HEK293 (cell line): ENCODE measurements at regions not wholly inside any gene's neighbourhood (a gene's known extent, or its start where the extent isn't known, plus 50 kb on each side); places are given as distances from the start of the nearest gene placed in this dataset.

Experiments
- CTCF ChIA-PET: fragments of 350-600 bp; formaldehyde crosslinking; extraction: SDS; loops from one replicate; lab custom pipeline; 2021; ENCODE audit warnings: antibody characterized with exemption; lab: Yijun Ruan, JAX
- POLR2A ChIA-PET: fragments of 300-600 bp; formaldehyde crosslinking; extraction: SDS; loops from one replicate; lab custom pipeline; 2020; ENCODE audit warnings: antibody characterized with exemption, inconsistent platforms; lab: Yijun Ruan, JAX
- H3K27ac ChIP-seq: fragments of 200-500 bp; sonication (Bioruptor generic); 2 replicates; pipeline ENCODE4 v1.5.1; 2014; ENCODE audit warnings: low read depth, low read length, control low read depth, inconsistent platforms; ENCODE audit errors: extremely low read depth
- H3K36me3 ChIP-seq, 2 experiments: fragments of 200-500 bp in 1 of 2; sonication (Bioruptor generic) in 1 of 2; 1 replicate in 1 of 2; 2 replicates in 1 of 2; pipeline ENCODE4 v1.5.1; 2014 to 2017; ENCODE audit warnings: inconsistent platforms in 2 of 2, low read length in 2 of 2; ENCODE audit not compliant: control insufficient read depth in 2 of 2, insufficient read depth in 1 of 2
- H3K4me1 ChIP-seq: fragments of 200-500 bp; sonication (Bioruptor generic); 2 replicates; pipeline ENCODE4 v1.5.1; 2014; ENCODE audit warnings: mild to moderate bottlenecking, low read length, inconsistent platforms; ENCODE audit not compliant: control insufficient read depth, insufficient read depth
- H3K4me3 ChIP-seq: 2 replicates; pipeline ENCODE4 v1.5.1; 2011; ENCODE audit warnings: low read depth, mild to moderate bottlenecking, control low read depth, low read length, moderate library complexity
- H3K9me3 ChIP-seq: fragments of 200-500 bp; sonication (Bioruptor generic); 2 replicates; pipeline ENCODE4 v1.5.1; 2014; ENCODE audit warnings: low read depth, low read length, inconsistent platforms; ENCODE audit not compliant: control insufficient read depth, insufficient read depth
- GLI4 ChIP-seq: fragments of 450-650 bp; formaldehyde crosslinking; IDR thresholded peaks from 2 replicates; pipeline ENCODE4 v1.5.1; 2016; ENCODE audit warnings: missing biosample characterization, missing genetic modification characterization
- KLF1 ChIP-seq: fragments of 450-650 bp; formaldehyde crosslinking; IDR thresholded peaks from 2 replicates; pipeline ENCODE4 v1.5.1; 2016; ENCODE audit warnings: missing biosample characterization, missing genetic modification characterization
- YY1 ChIP-seq: fragments of 450-650 bp; formaldehyde crosslinking; IDR thresholded peaks from 2 replicates; pipeline ENCODE4 v1.5.1; 2018; ENCODE audit warnings: missing biosample characterization, missing genetic modification characterization
- ZBTB21 ChIP-seq: fragments of 450-650 bp; formaldehyde crosslinking; IDR thresholded peaks from 2 replicates; pipeline ENCODE4 v1.5.1; 2017; ENCODE audit warnings: missing biosample characterization, missing genetic modification characterization
- ZBTB7A ChIP-seq: fragments of 450-650 bp; formaldehyde crosslinking; IDR thresholded peaks from 2 replicates; pipeline ENCODE4 v1.5.1; 2016; ENCODE audit warnings: low read depth, missing biosample characterization, missing genetic modification characterization
- ZNF155 ChIP-seq: fragments of 450-650 bp; formaldehyde crosslinking; IDR thresholded peaks from 2 replicates; pipeline ENCODE4 v1.5.1; 2016; ENCODE audit warnings: missing biosample characterization, missing genetic modification characterization
- ZNF175 ChIP-seq: fragments of 450-650 bp; formaldehyde crosslinking; IDR thresholded peaks from 2 replicates; pipeline ENCODE4 v1.5.1; 2016; ENCODE audit warnings: missing biosample characterization, missing genetic modification characterization
- ZNF221 ChIP-seq: fragments of 450-650 bp; formaldehyde crosslinking; IDR thresholded peaks from 2 replicates; pipeline ENCODE4 v1.5.1; 2017; ENCODE audit warnings: missing biosample characterization, missing genetic modification characterization, borderline replicate concordance
- ZNF426 ChIP-seq: fragments of 450-650 bp; formaldehyde crosslinking; IDR thresholded peaks from 2 replicates; pipeline ENCODE4 v1.5.1; 2017; ENCODE audit warnings: missing biosample characterization, missing genetic modification characterization, mild to moderate bottlenecking, inconsistent platforms, moderate library complexity
- ZNF654 ChIP-seq: fragments of 450-650 bp; formaldehyde crosslinking; IDR thresholded peaks from 2 replicates; pipeline ENCODE4 v1.5.1; 2016; ENCODE audit warnings: low read depth, missing biosample characterization, missing genetic modification characterization
- ZNF747 ChIP-seq: fragments of 450-650 bp; formaldehyde crosslinking; IDR thresholded peaks from 2 replicates; pipeline ENCODE4 v1.5.1; 2016; ENCODE audit warnings: missing biosample characterization, missing genetic modification characterization
- ZNF830 ChIP-seq: fragments of 450-650 bp; IDR thresholded peaks from 2 replicates; pipeline ENCODE4 v1.5.0; 2018; ENCODE audit warnings: missing biosample characterization, missing genetic modification characterization, low read depth, mild to moderate bottlenecking, moderate library complexity
- ZSCAN16 ChIP-seq: fragments of 450-650 bp; formaldehyde crosslinking; IDR thresholded peaks from 2 replicates; pipeline ENCODE4 v1.5.1; 2016; ENCODE audit warnings: missing biosample characterization, missing genetic modification characterization
- TF ChIP-seq, protein P1 (sequence below): fragments of 450-650 bp; formaldehyde crosslinking; IDR thresholded peaks from 2 replicates; pipeline ENCODE4 v1.5.1; 2016; ENCODE audit warnings: missing biosample characterization, missing genetic modification characterization
- TF ChIP-seq, protein P2 (sequence below): fragments of 450-650 bp; formaldehyde crosslinking; IDR thresholded peaks from 2 replicates; pipeline ENCODE4 v1.5.1; 2016; ENCODE audit warnings: missing biosample characterization, missing genetic modification characterization
- TF ChIP-seq, protein P3 (sequence below): fragments of 450-650 bp; formaldehyde crosslinking; IDR thresholded peaks from 2 replicates; pipeline ENCODE4 v1.5.1; 2017; ENCODE audit warnings: missing biosample characterization, missing genetic modification characterization
- TF ChIP-seq, protein P4 (sequence below): fragments of 450-650 bp; formaldehyde crosslinking; IDR thresholded peaks from 2 replicates; pipeline ENCODE4 v1.5.1; 2016; ENCODE audit warnings: missing biosample characterization, missing genetic modification characterization

DNA sequence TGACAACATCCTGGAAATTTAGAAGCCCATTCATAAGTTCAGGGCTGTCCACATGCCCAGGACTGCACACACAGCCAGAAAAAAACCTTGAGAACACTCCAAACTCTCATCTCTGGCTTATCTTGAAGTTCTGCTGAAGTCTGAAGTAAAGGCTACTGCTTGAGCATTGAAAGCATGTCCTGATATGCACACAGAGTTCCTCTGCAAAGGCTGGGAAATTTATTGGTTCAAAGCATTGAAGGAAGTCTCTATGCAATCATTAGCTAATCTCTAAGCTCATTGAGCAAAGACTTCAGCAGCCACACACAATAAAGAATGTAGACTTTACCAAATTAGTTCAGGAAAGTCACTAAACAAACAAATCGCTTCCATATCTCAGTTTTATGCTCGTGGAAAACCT lies 162.0 kb upstream of the STT3B start:
- Histone ChIP-seq H3K9me3 (no peaks in the 10 kb centered on the region), H3K36me3 (no peaks in the 10 kb centered on the region), H3K4me1 (no peaks in the 10 kb centered on the region), H3K27ac (no peak overlapping the region), H3K4me3 (no peak overlapping the region)
- CTCF ChIA-PET: interaction anchor here (0.7 kb wide), 1 partner anchor 563 kb away, joined by 3 read pairs; no protein-coding TSS in a partner anchor
- no peak for TF ChIP-seq YY1 (tag by site-specific recombination)
- TF ChIP-seq ZNF654 (tag by site-specific recombination): no peak
- TF ChIP-seq ZNF426 (tag by site-specific recombination): no peak
- no peak for TF ChIP-seq GLI4
- no peak for TF ChIP-seq ZNF221
- POLR2A ChIA-PET: no interaction called here

DNA sequence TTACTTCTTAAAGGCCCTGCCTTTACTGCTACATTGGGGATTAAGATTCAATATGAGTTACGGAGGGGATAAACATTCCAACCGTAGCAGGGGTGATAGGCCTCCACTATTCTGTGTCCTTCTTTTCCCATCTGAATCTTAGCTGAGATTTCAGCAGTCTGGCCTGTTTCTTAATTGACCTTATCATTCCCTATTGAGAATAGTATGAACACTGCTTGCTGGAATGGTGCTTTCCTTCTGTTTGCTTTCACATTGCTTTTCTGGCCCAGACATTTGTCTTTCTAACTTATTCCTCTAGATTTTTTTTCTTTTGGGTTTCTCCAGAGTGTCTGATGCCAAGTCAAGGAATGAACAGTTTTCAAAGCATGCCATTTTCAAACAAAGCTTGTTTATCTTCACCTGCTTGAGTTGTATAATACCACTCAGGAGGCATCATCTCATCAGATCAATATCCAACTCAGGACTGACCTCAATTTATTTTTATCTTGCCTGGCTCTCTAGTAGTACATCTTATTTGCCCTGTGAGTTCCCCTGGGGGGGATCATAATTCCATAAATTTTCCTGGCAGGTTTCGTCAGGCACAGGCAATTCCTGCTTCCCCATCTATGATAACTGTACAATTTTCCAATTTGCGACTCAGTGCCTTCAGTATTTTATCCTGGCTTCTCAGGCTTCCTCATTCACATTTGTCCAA lies 161.1 kb upstream of the STT3B start:
- TF ChIP-seq ZNF175 (tag by site-specific recombination): no peak
- TF ChIP-seq KLF1 (tag by site-specific recombination): no peak
- no peak for TF ChIP-seq ZBTB21 (tag by site-specific recombination)
- no peak for TF ChIP-seq ZNF747 (tag by site-specific recombination)
- TF ChIP-seq ZNF155 (tag by site-specific recombination): no peak
- no peak for TF ChIP-seq ZNF830 (tag by site-specific recombination)
- no peak for TF ChIP-seq ZSCAN16
- TF ChIP-seq, protein P1, sequence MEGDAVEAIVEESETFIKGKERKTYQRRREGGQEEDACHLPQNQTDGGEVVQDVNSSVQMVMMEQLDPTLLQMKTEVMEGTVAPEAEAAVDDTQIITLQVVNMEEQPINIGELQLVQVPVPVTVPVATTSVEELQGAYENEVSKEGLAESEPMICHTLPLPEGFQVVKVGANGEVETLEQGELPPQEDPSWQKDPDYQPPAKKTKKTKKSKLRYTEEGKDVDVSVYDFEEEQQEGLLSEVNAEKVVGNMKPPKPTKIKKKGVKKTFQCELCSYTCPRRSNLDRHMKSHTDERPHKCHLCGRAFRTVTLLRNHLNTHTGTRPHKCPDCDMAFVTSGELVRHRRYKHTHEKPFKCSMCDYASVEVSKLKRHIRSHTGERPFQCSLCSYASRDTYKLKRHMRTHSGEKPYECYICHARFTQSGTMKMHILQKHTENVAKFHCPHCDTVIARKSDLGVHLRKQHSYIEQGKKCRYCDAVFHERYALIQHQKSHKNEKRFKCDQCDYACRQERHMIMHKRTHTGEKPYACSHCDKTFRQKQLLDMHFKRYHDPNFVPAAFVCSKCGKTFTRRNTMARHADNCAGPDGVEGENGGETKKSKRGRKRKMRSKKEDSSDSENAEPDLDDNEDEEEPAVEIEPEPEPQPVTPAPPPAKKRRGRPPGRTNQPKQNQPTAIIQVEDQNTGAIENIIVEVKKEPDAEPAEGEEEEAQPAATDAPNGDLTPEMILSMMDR (tag by site-specific recombination): no peak
- no peak for TF ChIP-seq ZNF221
- TF ChIP-seq, protein P2, sequence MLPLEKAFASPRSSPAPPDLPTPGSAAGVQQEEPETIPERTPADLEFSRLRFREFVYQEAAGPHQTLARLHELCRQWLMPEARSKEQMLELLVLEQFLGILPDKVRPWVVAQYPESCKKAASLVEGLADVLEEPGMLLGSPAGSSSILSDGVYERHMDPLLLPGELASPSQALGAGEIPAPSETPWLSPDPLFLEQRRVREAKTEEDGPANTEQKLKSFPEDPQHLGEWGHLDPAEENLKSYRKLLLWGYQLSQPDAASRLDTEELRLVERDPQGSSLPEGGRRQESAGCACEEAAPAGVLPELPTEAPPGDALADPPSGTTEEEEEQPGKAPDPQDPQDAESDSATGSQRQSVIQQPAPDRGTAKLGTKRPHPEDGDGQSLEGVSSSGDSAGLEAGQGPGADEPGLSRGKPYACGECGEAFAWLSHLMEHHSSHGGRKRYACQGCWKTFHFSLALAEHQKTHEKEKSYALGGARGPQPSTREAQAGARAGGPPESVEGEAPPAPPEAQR (tag by site-specific recombination): no peak
- no peak for TF ChIP-seq YY1 (tag by site-specific recombination)
- TF ChIP-seq ZBTB7A (tag by site-specific recombination): no peak
- TF ChIP-seq, protein P3, sequence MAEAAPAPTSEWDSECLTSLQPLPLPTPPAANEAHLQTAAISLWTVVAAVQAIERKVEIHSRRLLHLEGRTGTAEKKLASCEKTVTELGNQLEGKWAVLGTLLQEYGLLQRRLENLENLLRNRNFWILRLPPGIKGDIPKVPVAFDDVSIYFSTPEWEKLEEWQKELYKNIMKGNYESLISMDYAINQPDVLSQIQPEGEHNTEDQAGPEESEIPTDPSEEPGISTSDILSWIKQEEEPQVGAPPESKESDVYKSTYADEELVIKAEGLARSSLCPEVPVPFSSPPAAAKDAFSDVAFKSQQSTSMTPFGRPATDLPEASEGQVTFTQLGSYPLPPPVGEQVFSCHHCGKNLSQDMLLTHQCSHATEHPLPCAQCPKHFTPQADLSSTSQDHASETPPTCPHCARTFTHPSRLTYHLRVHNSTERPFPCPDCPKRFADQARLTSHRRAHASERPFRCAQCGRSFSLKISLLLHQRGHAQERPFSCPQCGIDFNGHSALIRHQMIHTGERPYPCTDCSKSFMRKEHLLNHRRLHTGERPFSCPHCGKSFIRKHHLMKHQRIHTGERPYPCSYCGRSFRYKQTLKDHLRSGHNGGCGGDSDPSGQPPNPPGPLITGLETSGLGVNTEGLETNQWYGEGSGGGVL (tag by site-specific recombination): no peak
- TF ChIP-seq, protein P4, sequence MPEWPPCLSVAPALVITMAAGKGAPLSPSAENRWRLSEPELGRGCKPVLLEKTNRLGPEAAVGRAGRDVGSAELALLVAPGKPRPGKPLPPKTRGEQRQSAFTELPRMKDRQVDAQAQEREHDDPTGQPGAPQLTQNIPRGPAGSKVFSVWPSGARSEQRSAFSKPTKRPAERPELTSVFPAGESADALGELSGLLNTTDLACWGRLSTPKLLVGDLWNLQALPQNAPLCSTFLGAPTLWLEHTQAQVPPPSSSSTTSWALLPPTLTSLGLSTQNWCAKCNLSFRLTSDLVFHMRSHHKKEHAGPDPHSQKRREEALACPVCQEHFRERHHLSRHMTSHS (tag by site-specific recombination): no peak
- H3K4me1 ChIP-seq: no peaks in the 10 kb centered on the region
- H3K4me3 ChIP-seq: no peak overlapping the region
- H3K36me3 ChIP-seq: no peaks in the 10 kb centered on the region
- POLR2A ChIA-PET: no interaction called here
- H3K9me3 ChIP-seq: no peaks in the 10 kb centered on the region
- H3K27ac ChIP-seq: no peak overlapping the region
- CTCF ChIA-PET: no interaction called here
